HAP-1 (cell line): ENCODE measurements at regions not wholly inside any gene's neighbourhood (a gene's known extent, or its start where the extent isn't known, plus 50 kb on each side); places are given as distances from the start of the nearest gene placed in this dataset.

ENCODE experiments used
- DNase-seq, 2 experiments: peaks; one replicate each; pipeline ENCODE4 v3.0.0-alpha.2; 2016 to 2020; ENCODE audit warnings: low spot score in 2 of 2
- H3K27me3 ChIP-seq: fragments of 250-450 bp; sonication (Bioruptor Pico); 2 replicates; pipeline ENCODE4 v1.5.1; 2020; ENCODE audit warnings: low read depth, mild to moderate bottlenecking, moderate library complexity
- H3K36me3 ChIP-seq: fragments of 250-450 bp; sonication (Bioruptor Pico); replicated peaks from 2 replicates; pipeline ENCODE4 v1.5.1; 2020; ENCODE audit warnings: mild to moderate bottlenecking
- H3K4me1 ChIP-seq: fragments of 250-450 bp; sonication (Bioruptor Pico); 2 replicates; pipeline ENCODE4 v1.5.1; 2020; ENCODE audit warnings: mild to moderate bottlenecking
- H3K4me3 ChIP-seq: fragments of 250-450 bp; sonication (Bioruptor Pico); 2 replicates; pipeline ENCODE4 v1.5.1; 2020; ENCODE audit warnings: mild to moderate bottlenecking, moderate library complexity
- H3K9me3 ChIP-seq: fragments of 250-450 bp; sonication (Bioruptor Pico); 2 replicates; pipeline ENCODE4 v1.5.1; 2020; ENCODE audit warnings: mild to moderate bottlenecking, moderate library complexity
- in situ Hi-C: fragments of 300-500 bp; cut with MboI; formaldehyde crosslinking; loops from 3 replicates; pipeline ENCODE4 v1.14.3; 2020; ENCODE audit warnings: low sequenced_read_pairs, inconsistent platforms, mixed read lengths

GRCh38 chr9:18237776-18238175, 236.2 kb upstream of the ADAMTSL1 start:
- Histone ChIP-seq H3K27me3 (no peaks in the 10 kb centered on the region), H3K9me3 (no peaks in the 10 kb centered on the region; the same call in 1 of the 2 replicates), H3K4me3 (no peak overlapping the region), H3K4me1 (no peaks in the 10 kb centered on the region), H3K36me3 (no peaks in the 10 kb centered on the region)
- no peak for DNase-seq
- in situ Hi-C loops: no loop called here

GRCh38 chr9:18238254-18238653, 235.7 kb upstream of the ADAMTSL1 start:
- no peaks in the 10 kb centered on the region for H3K4me1 ChIP-seq
- no peak for DNase-seq
- in situ Hi-C loops: no loop called here
- no peaks in the 10 kb centered on the region for H3K36me3 ChIP-seq
- no peaks in the 10 kb centered on the region for H3K27me3 ChIP-seq
- no peak overlapping the region for H3K4me3 ChIP-seq
- no peaks in the 10 kb centered on the region; the same call in 1 of the 2 replicates for H3K9me3 ChIP-seq

GRCh38 chr9:18238752-18239447, 235.1 kb upstream of the ADAMTSL1 start:
- no peaks in the 10 kb centered on the region; the same call in 1 of the 2 replicates for H3K9me3 ChIP-seq
- no peaks in the 10 kb centered on the region for H3K27me3 ChIP-seq
- in situ Hi-C loops: no loop called here
- no peak overlapping the region for H3K4me3 ChIP-seq
- no peaks in the 10 kb centered on the region for H3K4me1 ChIP-seq
- no peaks in the 10 kb centered on the region for H3K36me3 ChIP-seq
- DNase-seq: no peak

- no peaks in the 10 kb centered on the region for H3K27me3 ChIP-seq
- H3K4me1 ChIP-seq: no peaks in the 10 kb centered on the region
- in situ Hi-C loops: no loop called here
- H3K9me3 ChIP-seq: no peaks in the 10 kb centered on the region; the same call in 1 of the 2 replicates
- H3K4me3 ChIP-seq: no peak overlapping the region
- H3K36me3 ChIP-seq: no peaks in the 10 kb centered on the region
- DNase-seq: no peak
These were observed 233.7 kb upstream of the ADAMTSL1 start for GRCh38 chr9:18240213-18240612.

DNA sequence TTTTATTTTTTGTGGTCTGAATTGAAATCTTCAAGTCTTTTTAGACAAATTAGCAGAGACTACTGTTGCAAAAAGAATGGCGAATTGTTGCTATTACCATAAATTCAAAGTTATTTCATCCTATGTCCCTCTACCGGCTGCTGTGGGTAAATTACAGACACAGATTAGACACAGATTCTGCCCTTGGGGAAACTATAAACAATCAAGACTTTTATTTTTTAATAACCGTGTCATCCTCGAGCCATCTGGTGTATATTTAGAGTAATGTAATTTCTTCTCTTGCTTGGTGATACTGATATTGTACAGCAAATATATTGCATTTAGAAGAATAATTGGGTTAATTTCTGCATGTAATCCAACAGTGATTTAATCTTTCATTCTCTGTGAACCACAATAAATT, 228.0 kb upstream of the ADAMTSL1 start:
- in situ Hi-C loops: no loop called here
- Histone ChIP-seq H3K27me3 (no peaks in the 10 kb centered on the region; the same call in 1 of the 2 replicates), H3K9me3 (no peaks in the 10 kb centered on the region; the same call in 1 of the 2 replicates), H3K4me1 (no peaks in the 10 kb centered on the region), H3K4me3 (no peak overlapping the region), H3K36me3 (no peaks in the 10 kb centered on the region)
- no peak for DNase-seq

- H3K27me3 ChIP-seq: no peaks in the 10 kb centered on the region; the same call in 1 of the 2 replicates
- in situ Hi-C loops: loop anchor here (5.0 to 25.0 kb wide), 3 partner anchors 187 to 777 kb away; no protein-coding TSS in a partner anchor
- no peaks in the 10 kb centered on the region for H3K36me3 ChIP-seq
- DNase-seq: no peak
- no peaks in the 10 kb centered on the region for H3K4me1 ChIP-seq
- no peak overlapping the region for H3K4me3 ChIP-seq
- no peaks in the 10 kb centered on the region for H3K9me3 ChIP-seq
These were observed 223.9 kb upstream of the ADAMTSL1 start for GRCh38 chr9:18250053-18250452.

DNA sequence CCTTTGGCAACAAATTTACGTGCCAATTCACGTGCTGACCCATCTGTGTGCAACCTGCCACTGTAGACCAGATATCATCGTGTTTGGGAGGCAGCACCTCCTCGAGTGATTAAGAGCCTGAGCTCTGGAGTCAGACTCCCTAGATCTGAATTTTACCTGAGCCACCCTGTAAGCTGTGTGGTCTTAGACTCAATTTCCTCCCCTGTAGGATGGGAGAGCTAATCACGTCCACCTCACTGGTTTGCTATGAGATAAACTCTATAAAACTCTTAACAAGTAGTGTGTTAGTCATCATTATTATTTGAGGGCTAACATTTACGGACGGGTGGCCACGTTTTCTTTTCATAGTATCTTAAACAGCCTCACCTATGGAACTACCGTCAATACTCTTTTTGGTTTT, 220.0 kb upstream of the ADAMTSL1 start:
- no peaks in the 10 kb centered on the region for H3K36me3 ChIP-seq
- no peak overlapping the region for H3K4me3 ChIP-seq
- peaks cover 3% of the 10 kb centered on the region; the same call in 1 of the 2 replicates for H3K4me1 ChIP-seq
- DNase-seq: no peak
- in situ Hi-C loops: loop anchor here (5.0 to 25.0 kb wide), 3 partner anchors 183 to 773 kb away; no protein-coding TSS in a partner anchor
- no peaks in the 10 kb centered on the region for H3K9me3 ChIP-seq
- H3K27me3 ChIP-seq: no peaks in the 10 kb centered on the region

GRCh38 chr9:18255158-18255629, 218.8 kb upstream of the ADAMTSL1 start:
- Histone ChIP-seq H3K27me3 (no peaks in the 10 kb centered on the region), H3K4me1 (peaks cover 3% of the 10 kb centered on the region; the same call in 1 of the 2 replicates), H3K9me3 (no peaks in the 10 kb centered on the region), H3K4me3 (no peak overlapping the region), H3K36me3 (no peaks in the 10 kb centered on the region)
- in situ Hi-C loops: loop anchor here (25.0 kb wide), 2 partner anchors 182 to 532 kb away; no protein-coding TSS in a partner anchor
- peak; percentile 53 to 87 for DNase-seq

- Histone ChIP-seq H3K36me3 (no peaks in the 10 kb centered on the region), H3K27me3 (no peaks in the 10 kb centered on the region), H3K4me3 (no peak overlapping the region), H3K4me1 (peaks cover 3% of the 10 kb centered on the region; the same call in 1 of the 2 replicates), H3K9me3 (no peaks in the 10 kb centered on the region)
- in situ Hi-C loops: loop anchor here (25.0 kb wide), 2 partner anchors 182 to 532 kb away; no protein-coding TSS in a partner anchor
- DNase-seq: no peak
These were observed 218.2 kb upstream of the ADAMTSL1 start for GRCh38 chr9:18255747-18256146.

DNA sequence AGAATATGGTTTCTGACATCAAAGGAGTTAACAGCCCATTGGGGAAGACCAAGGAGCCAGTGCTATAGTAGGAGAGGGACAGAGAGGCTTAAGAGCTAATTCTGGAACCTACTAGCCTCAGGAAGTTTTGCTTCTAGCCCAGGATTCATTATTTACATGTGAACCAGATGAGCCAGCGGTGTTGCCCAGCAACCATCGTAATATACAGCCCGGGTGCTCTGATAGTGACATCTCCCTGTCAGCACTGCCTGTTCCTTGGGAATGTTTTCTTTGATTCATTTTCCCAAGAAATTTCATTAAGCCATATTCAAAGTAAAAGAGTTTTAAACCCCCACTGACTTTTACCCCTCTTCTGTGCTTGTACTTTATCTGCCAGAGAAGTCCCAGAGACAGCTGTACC, 217.4 kb upstream of the ADAMTSL1 start:
- in situ Hi-C loops: loop anchor here (25.0 kb wide), 2 partner anchors 181 to 531 kb away; no protein-coding TSS in a partner anchor
- H3K4me1 ChIP-seq: peaks cover 3% of the 10 kb centered on the region; the same call in 1 of the 2 replicates
- no peaks in the 10 kb centered on the region for H3K27me3 ChIP-seq
- H3K4me3 ChIP-seq: no peak overlapping the region
- no peaks in the 10 kb centered on the region for H3K9me3 ChIP-seq
- peak in 1 of 2 experiments; percentile 12 for DNase-seq
- H3K36me3 ChIP-seq: no peaks in the 10 kb centered on the region

DNA sequence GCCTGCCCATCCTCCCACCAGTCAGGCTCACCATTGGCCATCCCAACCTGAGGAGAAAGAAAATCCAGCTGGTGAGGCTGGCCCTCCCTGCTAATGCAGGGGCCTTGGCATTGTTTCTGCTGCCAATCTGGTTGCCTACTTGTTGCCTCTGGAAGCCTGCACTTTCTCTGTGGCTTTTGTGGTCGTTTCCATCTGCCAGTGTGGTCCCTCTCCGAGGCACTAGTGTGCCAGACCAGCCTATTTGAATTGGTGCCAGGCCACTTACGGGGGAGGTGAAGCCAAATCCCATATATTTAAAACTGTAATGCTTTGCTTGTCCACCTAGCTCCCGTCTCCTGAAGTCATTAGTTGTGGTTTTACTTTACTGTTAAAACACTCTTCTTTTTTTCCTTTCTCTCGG, 213.4 kb upstream of the ADAMTSL1 start:
- Histone ChIP-seq H3K4me3 (no peak overlapping the region), H3K9me3 (no peaks in the 10 kb centered on the region; the same call in 1 of the 2 replicates), H3K36me3 (no peaks in the 10 kb centered on the region), H3K4me1 (peaks cover 16% of the 10 kb centered on the region), H3K27me3 (no peaks in the 10 kb centered on the region)
- in situ Hi-C loops: loop anchor here (25.0 kb wide), 2 partner anchors 177 to 527 kb away; no protein-coding TSS in a partner anchor
- no peak for DNase-seq

DNA sequence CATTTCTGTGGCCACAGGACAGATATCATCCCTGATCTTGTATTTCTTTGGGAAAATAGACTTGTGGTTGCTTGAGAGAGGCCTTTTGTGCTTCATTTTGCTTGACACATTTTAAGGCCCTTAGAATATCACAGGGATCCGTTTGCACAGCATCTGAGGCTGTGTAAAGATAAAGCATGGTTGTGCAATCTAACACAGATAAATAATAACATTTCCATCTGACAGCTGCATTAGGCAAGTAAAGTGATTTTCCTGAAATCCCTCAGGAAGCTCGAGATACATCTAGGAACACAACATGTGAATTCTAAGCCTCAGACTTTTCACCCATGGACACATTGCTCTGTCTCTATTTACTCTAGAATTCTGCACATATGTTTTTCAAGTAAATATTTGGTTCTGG, 212.8 kb upstream of the ADAMTSL1 start:
- Histone ChIP-seq H3K27me3 (no peaks in the 10 kb centered on the region), H3K36me3 (no peaks in the 10 kb centered on the region), H3K9me3 (no peaks in the 10 kb centered on the region; the same call in 1 of the 2 replicates), H3K4me3 (no peak overlapping the region), H3K4me1 (peaks cover 16% of the 10 kb centered on the region)
- in situ Hi-C loops: loop anchor here (25.0 kb wide), 2 partner anchors 176 to 526 kb away; no protein-coding TSS in a partner anchor
- no peak for DNase-seq

GRCh38 chr9:18263377-18263776, 210.6 kb upstream of the ADAMTSL1 start:
- H3K9me3 ChIP-seq: no peaks in the 10 kb centered on the region; the same call in 1 of the 2 replicates
- H3K36me3 ChIP-seq: no peaks in the 10 kb centered on the region
- DNase-seq: peak; percentile 79 to 91
- H3K27me3 ChIP-seq: no peaks in the 10 kb centered on the region
- in situ Hi-C loops: loop anchor here (25.0 kb wide), 2 partner anchors 174 to 524 kb away; no protein-coding TSS in a partner anchor
- no peak overlapping the region for H3K4me3 ChIP-seq
- peaks cover 16% of the 10 kb centered on the region for H3K4me1 ChIP-seq

DNA sequence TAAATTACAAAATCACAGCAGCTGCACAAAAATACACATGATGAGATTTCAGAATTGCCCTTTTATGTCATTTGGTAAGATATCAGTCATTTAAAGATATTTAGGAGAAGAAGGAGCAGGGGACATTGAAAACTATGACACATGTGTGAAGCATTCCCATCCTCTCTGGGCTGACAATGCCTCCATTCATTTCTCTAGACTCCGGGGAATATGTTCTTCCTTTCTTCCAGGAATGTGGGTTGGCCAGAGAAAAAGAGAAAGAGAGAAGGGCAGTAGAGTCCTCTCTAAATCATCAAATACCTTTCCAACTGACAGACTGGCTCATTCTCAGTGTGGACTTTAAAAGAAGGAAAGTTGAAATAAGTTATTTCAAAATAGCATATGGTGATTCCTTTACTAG, 205.6 kb upstream of the ADAMTSL1 start:
- no peaks in the 10 kb centered on the region for H3K36me3 ChIP-seq
- peaks cover 7% of the 10 kb centered on the region for H3K4me1 ChIP-seq
- no peaks in the 10 kb centered on the region for H3K27me3 ChIP-seq
- in situ Hi-C loops: loop anchor here (25.0 kb wide), 2 partner anchors 169 to 519 kb away; no protein-coding TSS in a partner anchor
- peaks cover 4% of the 10 kb centered on the region; the same call in 1 of the 2 replicates for H3K9me3 ChIP-seq
- H3K4me3 ChIP-seq: no peak overlapping the region
- no peak for DNase-seq
